Lung (tissue), 11 donors: ENCODE measurements at regions not wholly inside any gene's neighbourhood (a gene's known extent, or its start where the extent isn't known, plus 50 kb on each side); places are given as distances from the start of the nearest gene placed in this dataset.

Experiments
- ATAC-seq: fragments of 200-7000 bp; cut with Tn5 transposase; one replicate; pipeline ENCODE4 v1.9.1; 2020; ENCODE audit warnings: moderate number of reproducible peaks; ENCODE audit not compliant: insufficient read depth, low FRiP score
- DNase-seq, 3 donors: peaks; one replicate each; pipeline ENCODE4 v3.0.0-alpha.2; 2013 to 2017
- H3K27ac ChIP-seq, 2 donors: one replicate each; pipeline ENCODE4 v1.5.1; 2013; ENCODE audit warnings: mild to moderate bottlenecking in 2 of 2, moderate library complexity in 2 of 2, control low read depth in 1 of 2, inconsistent platforms in 1 of 2, low read depth in 1 of 2, low read length in 1 of 2
- H3K27me3 ChIP-seq, 3 donors: one replicate each; pipeline ENCODE4 v1.5.1; 2013; ENCODE audit warnings: low read length in 2 of 3; ENCODE audit not compliant: control insufficient read depth in 3 of 3, insufficient read depth in 3 of 3
- H3K36me3 ChIP-seq, 4 donors: one replicate each; pipeline ENCODE4 v1.5.1; 2013; ENCODE audit warnings: low read length in 4 of 4, mild to moderate bottlenecking in 1 of 4, moderate library complexity in 1 of 4; ENCODE audit not compliant: control insufficient read depth in 4 of 4, insufficient read depth in 4 of 4
- H3K4me1 ChIP-seq, 5 donors: one replicate each; pipeline ENCODE4 v1.5.1; 2013; ENCODE audit warnings: low read length in 5 of 5, mild to moderate bottlenecking in 2 of 5, moderate library complexity in 1 of 5; ENCODE audit not compliant: control insufficient read depth in 5 of 5, insufficient read depth in 5 of 5
- H3K4me3 ChIP-seq: one replicate; pipeline ENCODE4 v1.5.1; 2013; ENCODE audit warnings: mild to moderate bottlenecking, control low read depth, moderate library complexity
- H3K9ac ChIP-seq, 2 donors: one replicate each; pipeline ENCODE4 v1.5.1; 2013; ENCODE audit warnings: low read length in 2 of 2, control low read depth in 1 of 2; ENCODE audit not compliant: insufficient read depth in 1 of 2
- H3K9me3 ChIP-seq, 4 donors: one replicate each; pipeline ENCODE4 v1.5.1; 2013; ENCODE audit warnings: low read length in 3 of 4, mild to moderate bottlenecking in 1 of 4, moderate library complexity in 1 of 4; ENCODE audit not compliant: control insufficient read depth in 4 of 4, insufficient read depth in 3 of 4
- CTCF ChIP-seq: IDR thresholded peaks from 2 replicates; pipeline ENCODE4 v1.5.1; 2012; ENCODE audit warnings: mild to moderate bottlenecking; ENCODE audit errors: control extremely low read depth, extremely low read depth
- WGBS, 2 donors: extraction: QIAGEN DNeasy Blood & Tissue Kit; methylation state at CpG; one replicate each; pipeline ENCODE4 v1.1.7; 2013; 5-methylcytosine and 5-hydroxymethylcytosine counted together
- donor health status: control.
- donor health status: control.
- donor health status: Bipolar disorder and iron deficiency.
- donor health status: healthy.
- donor health status: DM: yes; HTN: yes; CAD: no.

- TF ChIP-seq CTCF = no peak
- no peak for DNase-seq
These were observed 88.2 kb downstream of the MIS18A start for GRCh38 chr21:32190493-32191144.

DNA sequence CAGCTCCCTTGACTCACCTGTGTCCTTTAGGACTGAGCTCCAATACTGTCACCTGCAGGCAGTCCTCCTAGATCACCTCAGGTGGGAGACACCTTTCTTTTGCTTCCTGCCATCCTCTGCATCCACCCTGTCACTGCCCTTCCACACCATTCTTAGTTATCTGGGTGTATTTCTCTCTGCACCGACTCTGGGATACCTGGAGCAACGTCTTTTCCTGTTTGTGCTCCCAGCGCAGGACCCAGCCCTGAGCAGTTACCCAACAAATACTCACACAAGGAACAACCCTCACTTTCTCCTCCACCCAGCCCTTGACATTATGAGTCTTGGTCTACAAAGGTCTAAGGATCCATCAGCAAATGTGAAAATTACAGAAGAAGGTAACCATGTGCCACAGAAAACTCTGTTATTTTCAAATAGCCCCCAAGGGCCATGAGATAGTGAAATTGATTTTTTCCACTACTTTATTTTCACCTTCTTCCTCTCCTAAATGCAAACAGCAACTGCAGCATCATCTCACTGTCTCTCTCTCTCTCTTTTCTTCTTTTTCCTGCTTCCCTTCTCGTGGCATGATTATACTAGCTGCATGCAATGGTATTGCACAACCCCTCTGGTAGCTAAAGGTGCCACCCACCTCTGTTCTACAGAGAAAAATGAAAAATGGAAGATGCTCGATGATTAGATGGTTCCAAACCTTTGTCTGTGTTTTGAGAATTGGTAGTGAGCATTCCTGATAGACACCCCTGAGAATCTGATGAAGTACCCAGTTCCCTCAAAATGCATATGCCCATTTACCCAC lies 89.0 kb downstream of the MIS18A start:
- no peak overlapping the region for H3K4me3 ChIP-seq
- no peak overlapping the region for H3K27ac ChIP-seq
- peaks cover 0 to 8% (median 0%) of the 10 kb centered on the region in 3 donors for H3K27me3 ChIP-seq
- 73 to 77% methylated on average over 5 of the region's 5 CpGs for WGBS, 2 donors
- no peaks in the 10 kb centered on the region for H3K9me3 ChIP-seq
- TF ChIP-seq CTCF = no peak
- no peaks in the 10 kb centered on the region for H3K36me3 ChIP-seq
- ATAC-seq (no peak), DNase-seq (no peak)
- no peaks in the 10 kb centered on the region for H3K4me1 ChIP-seq
- H3K9ac ChIP-seq = no peak overlapping the region

More at GRCh38 chr21:32190493-32191144, 88.2 kb downstream of the MIS18A start:
- Histone ChIP-seq H3K4me1 (no peaks in the 10 kb centered on the region), H3K27ac (no peak overlapping the region), H3K9ac (no peak overlapping the region), H3K36me3 (no peaks in the 10 kb centered on the region), H3K27me3 (peaks cover 0 to 3% (median 0%) of the 10 kb centered on the region in 3 donors), H3K4me3 (no peak overlapping the region), H3K9me3 (no peaks in the 10 kb centered on the region)
- ATAC-seq = no peak
- WGBS, 2 donors = 68 to 73% methylated on average over 9 of the region's 9 CpGs

GRCh38 chr21:32186804-32187203 lies 92.0 kb downstream of the MIS18A start:
- Histone ChIP-seq H3K36me3 (no peaks in the 10 kb centered on the region), H3K27me3 (peaks cover 0 to 8% (median 0%) of the 10 kb centered on the region in 3 donors), H3K9me3 (no peaks in the 10 kb centered on the region), H3K27ac (no peak overlapping the region), H3K4me1 (no peaks in the 10 kb centered on the region), H3K9ac (no peak overlapping the region), H3K4me3 (no peak overlapping the region)
- DNase-seq (no peak), ATAC-seq (no peak)
- TF ChIP-seq CTCF = no peak
- WGBS, 2 donors = 72 to 79% methylated on average over 8 of the region's 8 CpGs
